Esophagus squamous epithelium (tissue), 4 donors: ENCODE measurements at regions not wholly inside any gene's neighbourhood (a gene's known extent, or its start where the extent isn't known, plus 50 kb on each side); places are given as distances from the start of the nearest gene placed in this dataset.

ENCODE experiments used
- POLR2A ChIP-seq, 4 donors: fragments of 450-650 bp; IDR thresholded peaks; one replicate each; pipeline ENCODE4 v1.6.1; 2017; ENCODE audit warnings: antibody characterized with exemption in 4 of 4, mild to moderate bottlenecking in 4 of 4, moderate library complexity in 3 of 4
- TF ChIP-seq, protein P1 (sequence below), 6 experiments: fragments of 450-650 bp in 4 of 6; fragments of 200-600 bp in 2 of 6; sonication (generic) in 2 of 6; IDR thresholded peaks; one replicate each; pipeline ENCODE4 v1.5.1; 2016 to 2019; ENCODE audit warnings: antibody characterized with exemption in 6 of 6, mild to moderate bottlenecking in 4 of 6, moderate library complexity in 4 of 6

DNA sequence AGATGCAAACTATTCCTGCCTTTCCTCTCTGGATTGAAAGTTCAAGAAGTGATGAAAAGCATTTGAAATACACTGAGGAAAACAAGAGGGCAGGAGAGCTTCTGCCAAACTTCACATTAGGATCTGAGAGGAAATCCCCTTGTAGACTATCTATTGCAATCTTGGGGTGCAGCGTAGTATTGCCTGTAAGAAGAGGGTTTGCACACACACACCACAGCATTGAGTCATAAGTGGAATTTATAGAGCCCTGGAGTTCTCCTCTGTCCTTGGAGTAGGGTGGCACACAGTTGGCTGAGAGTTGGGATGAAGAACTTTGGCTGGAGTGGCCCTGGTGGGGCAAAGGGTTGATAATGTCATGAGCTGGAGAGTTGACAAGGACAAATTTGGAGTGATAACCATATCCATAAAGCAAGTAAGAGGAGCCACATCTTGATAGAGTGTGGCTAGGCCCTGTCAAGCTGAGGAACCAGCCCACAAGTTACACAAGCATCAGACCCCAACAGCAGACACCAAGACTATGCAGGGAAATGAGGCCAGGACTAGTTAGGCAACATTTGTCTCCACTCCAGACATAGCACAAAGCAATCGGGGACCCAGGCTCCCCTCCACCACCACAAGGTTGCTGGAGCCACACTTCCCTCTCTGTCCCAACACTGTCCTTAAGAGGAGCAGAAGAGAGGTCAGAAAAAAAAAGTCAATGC is 520.9 kb downstream of the KLF5 start:
- no peak for TF ChIP-seq POLR2A (IDR thresholded peaks at IDR 0.05)
- TF ChIP-seq, protein P1, sequence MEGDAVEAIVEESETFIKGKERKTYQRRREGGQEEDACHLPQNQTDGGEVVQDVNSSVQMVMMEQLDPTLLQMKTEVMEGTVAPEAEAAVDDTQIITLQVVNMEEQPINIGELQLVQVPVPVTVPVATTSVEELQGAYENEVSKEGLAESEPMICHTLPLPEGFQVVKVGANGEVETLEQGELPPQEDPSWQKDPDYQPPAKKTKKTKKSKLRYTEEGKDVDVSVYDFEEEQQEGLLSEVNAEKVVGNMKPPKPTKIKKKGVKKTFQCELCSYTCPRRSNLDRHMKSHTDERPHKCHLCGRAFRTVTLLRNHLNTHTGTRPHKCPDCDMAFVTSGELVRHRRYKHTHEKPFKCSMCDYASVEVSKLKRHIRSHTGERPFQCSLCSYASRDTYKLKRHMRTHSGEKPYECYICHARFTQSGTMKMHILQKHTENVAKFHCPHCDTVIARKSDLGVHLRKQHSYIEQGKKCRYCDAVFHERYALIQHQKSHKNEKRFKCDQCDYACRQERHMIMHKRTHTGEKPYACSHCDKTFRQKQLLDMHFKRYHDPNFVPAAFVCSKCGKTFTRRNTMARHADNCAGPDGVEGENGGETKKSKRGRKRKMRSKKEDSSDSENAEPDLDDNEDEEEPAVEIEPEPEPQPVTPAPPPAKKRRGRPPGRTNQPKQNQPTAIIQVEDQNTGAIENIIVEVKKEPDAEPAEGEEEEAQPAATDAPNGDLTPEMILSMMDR (IDR thresholded peaks at IDR 0.05), result no peak
